ENCODE measurements at regions not wholly inside any gene's neighbourhood (a gene's known extent, or its start where the extent isn't known, plus 50 kb on each side); places are given as distances from the start of the nearest gene placed in this dataset.

DNA sequence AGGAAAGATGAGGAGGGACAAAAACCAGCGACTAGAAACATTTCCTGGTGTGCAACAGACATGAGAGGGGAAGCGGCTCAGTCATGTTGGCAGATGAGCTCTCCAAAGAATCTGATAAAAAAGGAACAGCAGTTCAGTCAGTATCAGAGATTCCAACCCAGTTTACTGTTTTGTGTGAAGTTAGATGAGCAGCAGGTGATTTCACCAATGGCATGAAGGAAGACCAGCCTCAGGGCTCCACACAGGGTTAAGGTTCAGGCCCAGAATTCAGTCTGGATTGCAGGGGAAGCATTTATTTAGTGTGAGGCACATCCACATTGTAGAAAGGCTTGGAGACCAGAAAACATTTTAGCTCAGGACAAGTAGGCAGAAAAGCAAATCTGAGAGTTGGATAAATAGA is 317.8 kb downstream of the C6orf118 start:
- Histone ChIP-seq H3K4me2 (ENCODE audit: low read length) (no peak overlapping the region), H3K9me3 (ENCODE audit: control insufficient read depth in 1 of 2, insufficient read depth in 1 of 2, low read depth in 1 of 2, low read length in 2 of 2) (no peaks in the 10 kb centered on the region; a peak in 1 of 4 replicates), H3K27me3 (ENCODE audit: insufficient read depth, low read length) (no peaks in the 10 kb centered on the region), H3K36me3 (ENCODE audit: control insufficient read depth in 1 of 2, insufficient read depth in 2 of 2, low read length in 2 of 2) (no peaks in the 10 kb centered on the region), H2AFZ (ENCODE audit: low read depth, low read length, poor library complexity, severe bottlenecking) (no peak overlapping the region), H3K9ac (ENCODE audit: low read length) (no peak overlapping the region), H3K27ac (ENCODE audit: low read depth, low read length) (no peak overlapping the region), H3K9me2 (ENCODE audit: insufficient read depth) (no peaks in the 10 kb centered on the region; the same call in 1 of the 2 replicates), H4K20me1 (ENCODE audit: insufficient read depth) (no peaks in the 10 kb centered on the region), H3K79me2 (ENCODE audit: insufficient read depth, low read length) (no peaks in the 10 kb centered on the region), H3K4me3 (replicated peaks in 1 of 2; ENCODE audit: low read depth in 1 of 2, low read length in 2 of 2) (no peak overlapping the region), H3K4me1 (ENCODE audit: control insufficient read depth in 1 of 2, insufficient read depth in 2 of 2, low read length in 2 of 2) (no peaks in the 10 kb centered on the region)
- ChIA-PET CTCF (no interaction called here), POLR2A (no interaction called here), RAD21 (ENCODE audit: low non-redundant PET in 1 of 2, low total read pairs in 2 of 2, uncharacterized antibody in 2 of 2, unreplicated experiment in 2 of 2) (no interaction called here)
- DNase-seq (ENCODE audit: low read depth, low spot score) = no peak
- ATAC-seq = no peak
- TF ChIP-seq TCF7L2 (IDR thresholded peaks at IDR 0.05; ENCODE audit: borderline replicate concordance, extremely low read depth, insufficient read depth, insufficient read length) (no peak), SP1 (IDR thresholded peaks at IDR 0.05; ENCODE audit: low read depth) (no peak), CEBPB (IDR thresholded peaks at IDR 0.05; ENCODE audit: low read depth) (no peak), SIN3A (IDR thresholded peaks at IDR 0.05; ENCODE audit: low read depth) (no peak), YY1 (IDR thresholded peaks at IDR 0.05; ENCODE audit: extremely low read depth, insufficient replicate concordance, low read depth, low read length) (no peak), SRF (IDR thresholded peaks at IDR 0.05; ENCODE audit: low read depth) (no peak), EZH2phosphoT487 (IDR thresholded peaks at IDR 0.05; ENCODE audit: borderline replicate concordance) (no peak)
- TF ChIP-seq, protein P1, sequence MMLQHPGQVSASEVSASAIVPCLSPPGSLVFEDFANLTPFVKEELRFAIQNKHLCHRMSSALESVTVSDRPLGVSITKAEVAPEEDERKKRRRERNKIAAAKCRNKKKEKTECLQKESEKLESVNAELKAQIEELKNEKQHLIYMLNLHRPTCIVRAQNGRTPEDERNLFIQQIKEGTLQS (IDR thresholded peaks at IDR 0.05) = no peak
- TF ChIP-seq, protein P2, sequence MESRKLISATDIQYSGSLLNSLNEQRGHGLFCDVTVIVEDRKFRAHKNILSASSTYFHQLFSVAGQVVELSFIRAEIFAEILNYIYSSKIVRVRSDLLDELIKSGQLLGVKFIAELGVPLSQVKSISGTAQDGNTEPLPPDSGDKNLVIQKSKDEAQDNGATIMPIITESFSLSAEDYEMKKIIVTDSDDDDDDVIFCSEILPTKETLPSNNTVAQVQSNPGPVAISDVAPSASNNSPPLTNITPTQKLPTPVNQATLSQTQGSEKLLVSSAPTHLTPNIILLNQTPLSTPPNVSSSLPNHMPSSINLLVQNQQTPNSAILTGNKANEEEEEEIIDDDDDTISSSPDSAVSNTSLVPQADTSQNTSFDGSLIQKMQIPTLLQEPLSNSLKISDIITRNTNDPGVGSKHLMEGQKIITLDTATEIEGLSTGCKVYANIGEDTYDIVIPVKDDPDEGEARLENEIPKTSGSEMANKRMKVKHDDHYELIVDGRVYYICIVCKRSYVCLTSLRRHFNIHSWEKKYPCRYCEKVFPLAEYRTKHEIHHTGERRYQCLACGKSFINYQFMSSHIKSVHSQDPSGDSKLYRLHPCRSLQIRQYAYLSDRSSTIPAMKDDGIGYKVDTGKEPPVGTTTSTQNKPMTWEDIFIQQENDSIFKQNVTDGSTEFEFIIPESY (IDR thresholded peaks at IDR 0.05; ENCODE audit: extremely low read depth, insufficient replicate concordance, low read length) = no peak
- TF ChIP-seq, protein P3, sequence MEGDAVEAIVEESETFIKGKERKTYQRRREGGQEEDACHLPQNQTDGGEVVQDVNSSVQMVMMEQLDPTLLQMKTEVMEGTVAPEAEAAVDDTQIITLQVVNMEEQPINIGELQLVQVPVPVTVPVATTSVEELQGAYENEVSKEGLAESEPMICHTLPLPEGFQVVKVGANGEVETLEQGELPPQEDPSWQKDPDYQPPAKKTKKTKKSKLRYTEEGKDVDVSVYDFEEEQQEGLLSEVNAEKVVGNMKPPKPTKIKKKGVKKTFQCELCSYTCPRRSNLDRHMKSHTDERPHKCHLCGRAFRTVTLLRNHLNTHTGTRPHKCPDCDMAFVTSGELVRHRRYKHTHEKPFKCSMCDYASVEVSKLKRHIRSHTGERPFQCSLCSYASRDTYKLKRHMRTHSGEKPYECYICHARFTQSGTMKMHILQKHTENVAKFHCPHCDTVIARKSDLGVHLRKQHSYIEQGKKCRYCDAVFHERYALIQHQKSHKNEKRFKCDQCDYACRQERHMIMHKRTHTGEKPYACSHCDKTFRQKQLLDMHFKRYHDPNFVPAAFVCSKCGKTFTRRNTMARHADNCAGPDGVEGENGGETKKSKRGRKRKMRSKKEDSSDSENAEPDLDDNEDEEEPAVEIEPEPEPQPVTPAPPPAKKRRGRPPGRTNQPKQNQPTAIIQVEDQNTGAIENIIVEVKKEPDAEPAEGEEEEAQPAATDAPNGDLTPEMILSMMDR (IDR thresholded peaks at IDR 0.05 in 2 of 3, conservative IDR thresholded peaks at IDR 0.05 in 1 of 3; ENCODE audit: borderline replicate concordance in 1 of 3, insufficient read depth in 1 of 3, low read depth in 2 of 3, low read length in 2 of 3) = no peak
- BruUV-seq (replicated peaks) = no TSS peak
- intact Hi-C loops (cut with micrococcal nuclease) = no loop called here
